Stimulated activated effector memory CD8-positive, alpha-beta T cell treated with anti-CD3 and anti-CD28 coated beads, Interleukin-12 subunit alpha, Interleukin-12 subunit beta, amount 100 ng/mL, for 72 hours (primary cell): ENCODE measurements at regions not wholly inside any gene's neighbourhood (a gene's known extent, or its start where the extent isn't known, plus 50 kb on each side); places are given as distances from the start of the nearest gene placed in this dataset.
"Not testable (repeated sequence)": the region's sequence is repeated elsewhere in the genome, so short reads cannot be mapped to it uniquely, and the experiment has no call there.

Source experiments
- ATAC-seq: fragments of 150-1000 bp; cut with Tn5 transposase; 2 replicates; pipeline ENCODE4 v1.10.0; 2021
- DNase-seq, 2 donors: peaks; one replicate each; pipeline ENCODE4 v3.0.0; 2021 to 2022; ENCODE audit warnings: low spot score in 2 of 2
- H3K27ac Mint-ChIP-seq: one replicate; pipeline ENCODE4 v1.8.0; 2022; ENCODE audit warnings: mild to moderate bottlenecking, mixed read lengths
- H3K36me3 Mint-ChIP-seq: one replicate; pipeline ENCODE4 v1.8.0; 2022; ENCODE audit warnings: mild to moderate bottlenecking, mixed read lengths
- H3K4me1 Mint-ChIP-seq: one replicate; pipeline ENCODE4 v1.8.0; 2022; ENCODE audit warnings: mixed read lengths
- H3K4me3 Mint-ChIP-seq: one replicate; pipeline ENCODE4 v1.8.0; 2022; ENCODE audit warnings: mild to moderate bottlenecking, mixed read lengths
- H3K9me3 Mint-ChIP-seq: one replicate; pipeline ENCODE4 v1.8.0; 2022; ENCODE audit warnings: mixed read lengths

GRCh38 chr3:151550642-151551041 lies 89.8 kb upstream of the IGSF10 start:
- no peak for DNase-seq
- Mint-ChIP-seq H3K27ac (no peak overlapping the region), H3K9me3 (no peaks in the 10 kb centered on the region), H3K4me1 (no peaks in the 10 kb centered on the region), H3K36me3 (no peaks in the 10 kb centered on the region), H3K4me3 (no peak overlapping the region)
- ATAC-seq: no peak

- H3K27ac Mint-ChIP-seq: no peak overlapping the region
- ATAC-seq (no peak), DNase-seq (no peak)
- H3K4me1 Mint-ChIP-seq: no peaks in the 10 kb centered on the region
- no peaks in the 10 kb centered on the region for H3K36me3 Mint-ChIP-seq
- H3K4me3 Mint-ChIP-seq: no peak overlapping the region
- no peaks in the 10 kb centered on the region for H3K9me3 Mint-ChIP-seq
Observed at GRCh38 chr3:151550025-151550618, 89.3 kb upstream of the IGSF10 start.

GRCh38 chr3:151548195-151548594 lies 87.3 kb upstream of the IGSF10 start:
- Mint-ChIP-seq H3K9me3 (no peaks in the 10 kb centered on the region), H3K27ac (no peak overlapping the region), H3K4me1 (no peaks in the 10 kb centered on the region), H3K36me3 (no peaks in the 10 kb centered on the region), H3K4me3 (no peak overlapping the region)
- ATAC-seq: no peak
- DNase-seq: no peak

GRCh38 chr3:151544164-151544548 lies 83.3 kb upstream of the IGSF10 start:
- ATAC-seq (no peak), DNase-seq (no peak)
- no peak overlapping the region for H3K27ac Mint-ChIP-seq
- H3K4me1 Mint-ChIP-seq: no peaks in the 10 kb centered on the region
- H3K36me3 Mint-ChIP-seq: no peaks in the 10 kb centered on the region
- no peak overlapping the region for H3K4me3 Mint-ChIP-seq
- no peaks in the 10 kb centered on the region for H3K9me3 Mint-ChIP-seq

GRCh38 chr3:151541178-151541577 lies 80.3 kb upstream of the IGSF10 start:
- ATAC-seq (no peak), DNase-seq (no peak)
- Mint-ChIP-seq H3K4me1 (no peaks in the 10 kb centered on the region), H3K27ac (no peak overlapping the region), H3K9me3 (no peaks in the 10 kb centered on the region), H3K4me3 (no peak overlapping the region), H3K36me3 (no peaks in the 10 kb centered on the region)

- no peak for DNase-seq
- Mint-ChIP-seq H3K27ac (no peak overlapping the region), H3K36me3 (no peaks in the 10 kb centered on the region), H3K9me3 (no peaks in the 10 kb centered on the region), H3K4me3 (no peak overlapping the region), H3K4me1 (no peaks in the 10 kb centered on the region)
- ATAC-seq: no peak
Observed at GRCh38 chr3:151539599-151539998, 78.7 kb upstream of the IGSF10 start.

GRCh38 chr3:151538456-151539393 lies 77.9 kb upstream of the IGSF10 start:
- no peak overlapping the region for H3K4me3 Mint-ChIP-seq
- no peaks in the 10 kb centered on the region for H3K9me3 Mint-ChIP-seq
- ATAC-seq (no peak), DNase-seq (no peak)
- no peaks in the 10 kb centered on the region for H3K4me1 Mint-ChIP-seq
- H3K27ac Mint-ChIP-seq: no peak overlapping the region
- no peaks in the 10 kb centered on the region for H3K36me3 Mint-ChIP-seq

GRCh38 chr3:151537726-151538125 lies 76.9 kb upstream of the IGSF10 start:
- DNase-seq: no peak
- no peak for ATAC-seq
- H3K36me3 Mint-ChIP-seq: no peaks in the 10 kb centered on the region
- H3K9me3 Mint-ChIP-seq: no peaks in the 10 kb centered on the region
- no peak overlapping the region for H3K27ac Mint-ChIP-seq
- H3K4me1 Mint-ChIP-seq: no peaks in the 10 kb centered on the region
- H3K4me3 Mint-ChIP-seq: no peak overlapping the region

GRCh38 chr3:151526757-151527156 lies 65.9 kb upstream of the IGSF10 start:
- DNase-seq (no peak), ATAC-seq (no peak)
- H3K36me3 Mint-ChIP-seq: no peaks in the 10 kb centered on the region
- H3K4me1 Mint-ChIP-seq: no peaks in the 10 kb centered on the region
- H3K27ac Mint-ChIP-seq: no peak overlapping the region
- peaks cover 2% of the 10 kb centered on the region for H3K9me3 Mint-ChIP-seq
- H3K4me3 Mint-ChIP-seq: no peak overlapping the region

GRCh38 chr3:151520105-151520504 lies 59.2 kb upstream of the IGSF10 start:
- no peak overlapping the region for H3K4me3 Mint-ChIP-seq
- H3K9me3 Mint-ChIP-seq: peaks cover 5% of the 10 kb centered on the region
- H3K4me1 Mint-ChIP-seq: no peaks in the 10 kb centered on the region
- ATAC-seq: no peak
- no peaks in the 10 kb centered on the region for H3K36me3 Mint-ChIP-seq
- no peak for DNase-seq
- no peak overlapping the region for H3K27ac Mint-ChIP-seq

GRCh38 chr3:151511433-151511832 lies 50.6 kb upstream of the IGSF10 start:
- H3K36me3 Mint-ChIP-seq, ATAC-seq, H3K4me3 Mint-ChIP-seq, H3K9me3 Mint-ChIP-seq, H3K27ac Mint-ChIP-seq, DNase-seq, H3K4me1 Mint-ChIP-seq: not testable (repeated sequence)
